DMS79 (cell line): ENCODE measurements at regions not wholly inside any gene's neighbourhood (a gene's known extent, or its start where the extent isn't known, plus 50 kb on each side); places are given as distances from the start of the nearest gene placed in this dataset.

Source experiments
- DNase-seq: peaks from one replicate; lab custom pipeline; 2025; lab: John Stamatoyannopoulos, UW

DNA sequence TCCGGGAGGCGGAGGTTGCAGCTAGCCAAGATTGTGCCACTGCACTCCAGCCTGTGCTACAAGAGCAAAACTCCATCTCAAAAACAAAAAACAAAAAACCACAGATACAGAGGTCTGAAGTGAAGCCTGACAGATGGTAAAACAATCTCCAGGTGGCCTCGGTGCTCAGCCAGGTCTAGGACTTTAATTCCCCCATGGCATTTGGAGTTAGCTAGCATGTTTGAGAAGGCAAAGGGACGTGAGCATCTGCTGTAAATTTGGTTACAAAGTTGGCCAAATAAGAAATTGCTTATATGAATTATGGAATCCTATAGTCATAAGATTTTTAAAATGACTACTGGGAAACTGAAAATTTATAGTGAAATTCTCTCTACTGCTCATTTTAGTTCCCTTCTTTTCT is 98.3 kb upstream of the FMN2 start:
- no peak for DNase-seq

DNA sequence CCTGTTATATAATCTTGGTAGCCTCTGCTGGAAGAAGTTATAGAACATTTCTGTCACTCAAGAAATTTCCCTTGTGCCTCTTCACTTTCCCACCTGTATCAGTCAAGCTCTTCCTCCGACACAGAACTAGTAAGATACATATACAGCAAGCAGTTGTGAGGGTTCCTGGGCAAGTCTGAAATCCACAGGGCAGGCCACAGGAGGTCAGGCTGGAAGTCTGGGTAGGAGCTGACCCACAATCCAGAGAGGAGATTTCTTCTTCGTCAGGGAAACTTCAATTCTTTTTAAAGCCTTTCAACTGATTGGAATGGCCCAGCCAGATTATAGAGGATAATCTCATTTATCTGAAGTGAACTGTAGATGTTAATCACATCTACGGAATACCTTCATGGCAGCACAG is 96.4 kb upstream of the FMN2 start:
- DNase-seq: no peak

DNA sequence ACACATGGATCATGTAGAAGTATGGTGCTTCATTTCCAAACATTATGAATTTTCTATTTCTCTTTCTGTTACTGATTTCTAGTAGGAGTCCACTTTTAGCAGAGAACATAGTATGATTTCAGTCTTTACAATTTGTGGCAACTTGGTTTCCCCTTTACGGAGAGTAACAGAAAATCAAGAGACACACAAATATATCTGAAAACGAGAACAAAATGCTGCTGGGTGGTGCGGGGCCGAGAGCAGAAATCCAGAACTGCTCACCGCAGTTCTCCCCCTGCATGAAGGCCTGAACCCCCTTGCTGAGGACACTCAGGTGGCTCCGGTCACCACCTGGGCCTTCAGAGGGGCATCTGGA is 94.5 kb upstream of the FMN2 start:
- DNase-seq: no peak

DNA sequence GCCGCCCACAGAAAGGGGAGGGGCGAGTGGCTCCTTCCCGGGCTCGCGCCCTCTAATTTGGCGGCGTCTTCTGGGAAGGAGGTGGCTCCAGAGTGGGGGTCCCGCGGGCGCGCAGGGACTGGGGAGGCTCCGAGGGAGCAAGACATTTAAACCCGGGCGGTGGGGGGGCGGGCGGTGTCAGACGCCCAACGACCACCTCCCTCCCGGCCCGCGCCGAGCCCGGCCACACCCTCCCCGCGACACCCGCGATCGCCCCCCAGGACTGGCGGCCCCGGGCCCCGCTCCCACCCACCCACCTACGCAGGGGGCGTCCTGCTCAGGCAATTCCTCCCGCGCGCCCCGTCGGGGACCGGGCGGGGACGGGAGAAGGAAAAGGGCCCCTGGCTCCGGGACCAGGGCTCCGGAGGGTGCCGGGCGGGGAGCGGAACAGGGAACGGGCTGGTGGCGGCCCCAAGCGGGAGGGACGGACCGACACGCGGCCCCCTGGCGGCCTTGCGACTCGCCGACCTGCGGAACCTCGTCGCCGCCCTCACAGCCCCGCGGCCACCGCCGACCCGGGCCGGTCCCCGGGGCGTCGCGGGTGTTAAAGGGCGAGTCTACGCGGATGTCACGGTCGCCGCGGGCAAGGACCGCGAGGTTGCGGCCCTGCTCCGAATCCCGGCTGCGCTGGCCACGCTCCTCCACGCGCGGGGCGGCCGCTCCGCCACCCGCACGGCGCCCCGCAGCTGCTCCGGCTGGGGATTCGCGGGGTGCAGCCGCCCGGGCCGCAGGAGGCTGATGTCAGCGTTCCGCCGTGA is 94.0 kb upstream of the FMN2 start:
- no peak for DNase-seq

DNA sequence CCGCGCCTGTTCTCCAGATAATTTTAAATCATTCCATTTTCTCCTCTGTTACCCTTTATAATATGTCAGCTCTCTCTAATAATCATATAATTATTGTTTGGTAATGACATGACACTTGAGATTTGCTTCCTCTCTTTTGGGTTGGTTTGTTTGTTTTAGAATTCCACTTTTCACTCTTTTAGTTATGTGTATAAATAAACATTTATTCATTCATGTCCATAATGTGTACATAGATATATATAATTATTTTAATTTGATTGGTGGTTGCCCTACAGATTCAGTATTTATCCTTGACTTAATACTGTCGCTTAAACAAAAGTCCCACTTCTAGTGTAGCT is 93.4 kb upstream of the FMN2 start:
- no peak for DNase-seq

DNA sequence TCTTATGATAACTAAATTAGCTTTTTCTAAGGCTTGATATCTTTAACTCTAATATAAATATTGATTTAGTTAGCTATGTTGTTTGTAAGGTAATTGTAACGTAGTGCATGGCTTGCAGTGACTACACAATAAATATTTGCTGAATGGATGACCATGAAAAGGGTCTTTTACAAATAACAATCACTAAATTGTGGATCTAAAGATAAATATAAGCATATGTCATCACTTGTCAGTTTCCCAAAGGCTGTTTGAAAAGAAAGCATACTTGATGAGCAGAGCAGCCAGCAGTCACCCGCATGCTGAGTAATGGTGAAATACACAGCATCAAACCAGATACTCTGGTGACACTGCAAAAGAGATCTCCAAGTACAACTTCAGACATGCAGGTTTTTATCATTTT is 92.5 kb upstream of the FMN2 start:
- no peak for DNase-seq

DNA sequence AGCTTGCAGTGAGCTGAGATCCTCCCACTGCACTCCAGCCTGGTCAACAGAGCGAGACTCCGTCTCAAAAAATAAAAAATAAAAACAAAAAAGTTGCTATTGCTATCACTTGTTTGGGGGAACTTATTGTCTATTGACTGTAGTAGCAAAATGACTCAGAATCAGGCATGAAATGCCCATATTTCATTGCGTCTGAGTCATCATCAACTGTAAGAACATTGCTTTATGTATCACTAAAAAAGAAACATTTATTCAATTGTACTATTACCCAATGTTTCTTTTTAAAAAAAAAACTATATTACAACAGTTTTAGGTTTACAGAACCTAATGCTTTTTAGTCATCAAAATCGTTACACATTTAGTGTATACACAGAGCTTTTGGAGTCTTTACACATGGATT is 91.0 kb upstream of the FMN2 start:
- DNase-seq: no peak

DNA sequence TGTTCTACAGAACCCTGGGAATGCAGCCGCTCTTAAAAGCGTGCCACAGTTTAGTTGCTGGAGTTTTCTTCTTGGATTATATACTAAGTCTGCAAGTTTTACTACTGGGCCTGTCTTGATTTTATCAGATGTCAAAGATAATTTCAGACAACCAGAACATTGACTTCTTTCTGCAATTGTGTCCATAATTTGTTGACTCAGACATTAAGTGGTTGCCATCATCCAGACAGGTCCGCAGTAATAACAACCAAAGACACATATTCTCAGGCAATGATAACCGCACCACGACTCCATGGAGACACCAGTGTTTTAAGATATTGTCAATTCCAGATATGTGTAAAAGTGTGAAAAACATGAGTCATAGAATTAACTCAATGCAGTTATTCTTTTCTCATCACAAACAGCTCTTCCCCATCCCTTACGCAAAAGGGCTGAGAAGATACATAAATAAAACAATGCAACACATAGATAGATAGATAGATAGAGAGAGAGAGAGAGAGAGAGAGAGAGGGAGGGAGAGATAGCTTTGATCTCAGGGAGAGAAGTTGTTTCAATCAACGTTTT is 90.4 kb upstream of the FMN2 start:
- DNase-seq: no peak

DNA sequence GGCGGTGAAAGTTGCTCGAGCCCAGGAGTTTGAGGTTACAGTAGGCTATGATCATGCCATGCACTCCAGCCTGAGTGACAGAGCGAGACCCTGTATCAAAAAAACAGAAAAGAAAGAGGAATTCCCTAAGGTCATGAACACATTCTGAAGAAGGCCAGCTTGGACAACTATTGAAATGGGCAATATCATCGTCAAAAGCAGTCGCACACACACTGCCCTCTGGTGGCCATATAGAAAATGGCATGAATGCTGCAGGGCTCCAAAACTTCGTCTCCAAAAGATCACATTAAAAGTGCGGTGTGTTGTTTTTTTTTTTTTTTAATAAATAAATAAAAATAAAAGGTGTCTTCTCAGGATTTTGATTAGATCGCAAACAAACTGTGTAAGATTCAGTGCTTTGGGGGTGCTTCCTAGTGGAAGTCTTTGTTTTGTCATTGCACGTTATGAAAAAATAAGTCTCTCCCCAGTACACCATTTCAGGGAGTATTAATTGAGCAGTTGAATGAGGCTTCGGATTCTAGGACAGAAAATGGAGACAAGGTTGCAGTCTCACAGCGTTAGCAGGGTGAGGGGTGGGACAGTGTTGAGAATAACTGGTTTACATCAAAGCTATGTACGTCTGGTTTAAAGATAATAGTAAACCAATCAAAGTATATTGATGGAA is 87.5 kb upstream of the FMN2 start:
- DNase-seq: no peak

DNA sequence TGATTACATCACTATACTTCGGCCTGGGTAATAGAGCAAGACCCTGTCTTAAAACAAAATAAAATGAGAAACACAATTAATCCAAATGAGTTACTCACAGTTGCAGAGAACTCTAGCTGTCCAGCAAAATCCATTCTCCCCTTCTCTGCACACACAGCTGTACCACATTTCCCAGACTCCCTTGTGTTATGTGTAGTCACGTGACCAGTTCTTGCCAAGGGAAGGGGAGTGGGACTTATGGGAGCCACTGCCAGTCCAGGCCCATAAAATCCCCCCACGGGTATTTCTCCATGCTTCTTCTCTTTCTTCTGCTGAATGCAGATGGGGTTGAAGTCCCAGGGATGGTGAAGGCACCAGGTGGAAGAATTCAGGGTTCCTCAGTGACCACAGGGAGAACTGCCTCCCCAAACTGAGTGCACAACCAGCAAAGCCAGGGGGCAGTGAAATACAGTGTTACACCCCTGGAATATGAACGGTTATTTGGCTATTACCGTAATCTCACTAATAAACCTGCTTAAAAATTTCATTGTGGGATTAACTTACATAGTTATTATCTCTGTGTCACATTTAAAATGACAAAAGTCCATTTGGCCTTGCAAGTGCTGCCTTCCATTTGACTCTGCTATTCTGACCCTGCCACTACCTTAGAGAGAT is 85.6 kb upstream of the FMN2 start:
- DNase-seq: no peak

DNA sequence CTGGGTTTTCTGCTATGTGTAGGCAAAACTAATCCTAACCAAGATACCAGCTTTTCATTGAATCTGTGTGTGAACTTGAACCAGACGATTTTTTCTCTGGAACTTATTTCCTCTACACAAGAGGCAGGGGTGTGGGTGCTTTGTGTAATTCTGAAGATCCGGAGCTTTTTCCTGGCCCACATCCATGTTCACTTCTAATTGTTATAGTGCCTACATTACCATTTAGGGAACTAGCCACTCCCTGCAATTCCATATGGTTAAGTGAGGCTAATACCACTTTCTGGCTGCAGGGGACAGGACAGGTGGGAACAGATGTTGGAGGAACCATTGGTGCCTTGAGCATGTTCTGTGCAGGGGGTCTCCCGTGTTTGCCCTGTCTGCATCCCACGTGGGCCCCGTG is 83.4 kb upstream of the FMN2 start:
- DNase-seq: no peak

DNA sequence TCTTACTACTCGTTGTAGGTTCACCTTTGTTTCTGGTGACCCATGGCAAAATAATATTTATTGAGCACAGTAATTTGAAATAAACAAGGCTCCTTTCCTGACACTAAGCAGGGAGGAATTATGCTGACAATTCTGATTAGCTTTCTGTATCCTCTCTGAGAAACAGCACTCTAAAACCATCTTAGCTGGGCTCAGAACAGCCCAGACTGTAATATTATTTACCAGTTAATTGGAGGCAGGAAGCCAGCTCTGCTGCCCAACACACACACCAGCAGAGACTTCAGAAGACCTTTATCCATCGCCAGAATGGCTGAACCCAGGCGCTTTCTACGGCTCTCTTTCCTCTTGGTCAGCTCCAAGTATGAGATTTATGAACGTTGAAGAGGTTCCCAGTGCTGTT is 77.6 kb upstream of the FMN2 start:
- no peak for DNase-seq

DNA sequence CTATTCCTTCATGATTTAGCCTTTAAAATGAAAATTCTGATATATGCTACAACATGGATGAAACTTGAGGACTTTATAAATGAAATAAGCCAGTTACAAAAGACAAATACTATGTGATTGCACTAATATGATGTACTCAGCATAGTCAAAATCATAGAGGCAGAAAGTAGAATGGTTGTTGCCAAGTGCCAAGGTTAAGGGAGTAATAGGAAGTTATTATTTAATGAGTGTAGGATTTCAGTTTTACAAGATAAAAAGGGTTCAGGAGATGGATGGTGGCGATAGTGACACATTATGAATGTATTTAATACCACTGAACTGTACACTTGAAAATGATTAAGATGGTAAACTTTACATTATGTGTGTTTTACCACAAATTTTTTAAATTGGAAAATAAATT is 73.1 kb upstream of the FMN2 start:
- DNase-seq: no peak

DNA sequence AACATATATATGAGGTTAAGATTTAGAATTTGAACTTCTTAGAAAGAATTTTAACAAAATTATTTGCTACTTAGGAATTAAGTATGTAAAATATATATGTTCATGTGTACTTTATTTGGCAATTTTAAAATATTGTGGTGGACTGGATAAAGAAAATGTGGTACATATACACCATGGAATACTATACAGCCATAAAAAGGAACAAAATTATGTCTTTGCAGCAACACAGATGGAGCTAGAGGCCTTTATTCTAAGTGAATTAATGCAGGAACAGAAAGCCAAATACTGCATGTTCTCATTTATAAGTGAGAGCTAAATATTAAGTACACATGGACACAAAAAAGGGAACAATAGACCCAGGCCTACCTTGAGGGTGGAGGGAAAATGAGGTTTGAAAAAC is 72.2 kb upstream of the FMN2 start:
- no peak for DNase-seq

DNA sequence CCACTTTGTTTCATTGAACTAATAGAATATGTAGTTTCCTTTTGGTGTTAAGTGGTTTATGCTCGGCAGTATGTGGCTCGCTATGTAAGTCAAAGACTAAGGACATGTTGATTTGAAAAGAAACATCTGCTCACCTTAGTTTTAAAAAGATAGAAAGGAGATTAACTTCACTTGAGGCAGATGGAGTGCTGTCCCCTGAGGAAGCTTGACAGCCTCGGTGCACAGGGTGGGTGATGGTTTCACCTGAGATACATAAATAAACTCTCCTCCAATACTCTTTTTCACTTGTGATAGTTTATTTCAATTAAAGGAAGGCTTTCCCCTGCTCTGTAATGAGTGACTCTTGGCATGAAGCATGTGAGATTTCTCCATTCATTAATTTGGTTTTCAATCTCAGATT is 70.8 kb upstream of the FMN2 start:
- DNase-seq: no peak

DNA sequence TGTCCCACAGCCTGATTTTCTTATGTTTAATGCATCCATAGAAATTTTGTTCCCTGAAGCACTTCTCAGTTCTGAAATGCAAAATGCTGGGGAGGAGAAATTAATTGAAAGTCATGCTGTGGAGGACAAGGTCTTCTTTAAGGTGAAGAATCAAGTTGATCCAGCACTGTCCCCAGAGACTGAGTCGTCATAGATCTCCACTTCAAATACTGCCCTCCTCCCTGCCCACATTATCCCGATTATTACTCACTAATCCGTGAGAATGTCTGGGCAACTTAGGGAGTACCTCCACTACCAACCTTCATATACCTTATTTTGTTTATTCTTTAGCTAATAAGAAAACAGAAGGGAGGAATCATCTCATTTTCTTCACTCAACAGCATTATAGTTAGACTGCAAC is 70.0 kb upstream of the FMN2 start:
- DNase-seq: no peak

DNA sequence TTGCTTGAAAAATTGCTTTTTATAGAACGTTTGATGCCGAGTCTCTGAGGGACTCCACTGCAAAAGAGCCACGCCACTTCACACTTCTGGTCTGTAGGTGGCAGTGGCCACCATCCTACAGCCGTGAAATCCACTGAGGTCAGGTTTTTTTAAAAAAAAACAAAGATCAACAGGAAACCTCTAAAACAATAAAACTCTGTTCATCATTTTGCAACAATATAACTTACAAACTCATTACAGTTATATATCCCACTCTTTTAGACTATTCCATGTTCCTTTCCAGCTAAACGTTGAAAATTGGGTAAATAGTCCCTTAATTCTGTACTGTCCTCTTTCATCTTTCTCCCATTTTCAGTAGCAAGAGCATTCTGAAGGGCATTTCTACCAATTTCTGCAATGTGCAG is 64.6 kb upstream of the FMN2 start:
- no peak for DNase-seq

DNA sequence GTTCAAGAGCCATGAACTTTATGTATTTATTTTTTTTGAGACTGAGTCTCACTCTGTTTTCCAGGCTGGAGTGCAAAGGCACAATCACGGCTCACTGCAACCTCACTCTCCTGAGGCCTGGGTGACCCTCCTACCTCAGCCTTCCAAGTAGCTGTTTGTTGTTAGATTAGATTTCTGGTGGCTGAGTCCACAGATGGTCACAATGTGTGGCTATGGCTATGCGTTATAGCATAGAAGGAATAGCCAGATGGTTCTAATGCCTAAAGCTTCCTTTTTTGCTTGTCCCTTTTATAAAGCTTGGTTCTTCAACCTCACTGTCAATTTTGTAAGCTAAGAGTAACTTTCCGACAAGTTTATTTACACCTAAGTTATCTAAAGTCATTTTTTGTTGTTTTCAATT is 62.3 kb upstream of the FMN2 start:
- no peak for DNase-seq

DNA sequence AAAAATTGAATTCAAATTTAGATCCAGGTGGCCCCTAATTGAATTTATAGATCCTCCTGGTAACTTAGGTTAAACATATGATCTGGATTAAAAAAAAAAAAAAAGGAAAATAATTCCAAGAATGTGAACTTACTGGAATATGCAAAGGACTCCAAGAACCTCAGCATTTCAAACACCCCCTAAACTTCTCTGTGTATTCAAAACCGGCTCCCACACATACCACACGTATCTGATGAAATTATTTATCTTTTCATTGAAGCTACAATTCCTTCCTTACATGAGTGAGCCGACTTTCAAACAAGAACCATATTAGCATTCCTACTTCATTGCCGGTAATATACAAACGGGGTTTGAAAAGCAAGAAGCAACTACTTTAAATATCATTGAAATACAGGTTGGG is 61.4 kb upstream of the FMN2 start:
- no peak for DNase-seq

DNA sequence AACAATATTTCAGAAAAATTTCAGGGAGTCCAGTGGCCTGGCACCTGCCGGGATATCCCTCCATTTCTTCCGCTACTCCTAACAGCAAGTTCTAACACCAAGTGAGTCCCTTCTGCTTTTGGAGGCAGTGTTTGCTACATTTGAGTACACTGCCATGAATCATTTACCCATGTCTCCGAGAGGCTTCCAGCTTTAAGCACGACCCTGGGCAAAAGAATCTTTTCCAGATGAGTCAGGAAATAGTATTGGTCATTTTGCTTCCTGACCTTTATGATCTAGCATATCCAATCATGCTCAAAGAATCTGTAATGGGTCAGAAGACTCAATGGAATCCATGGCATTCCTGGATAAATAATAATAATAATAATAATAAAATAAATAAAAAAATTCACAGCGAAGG is 60.7 kb upstream of the FMN2 start:
- DNase-seq: no peak

DNA sequence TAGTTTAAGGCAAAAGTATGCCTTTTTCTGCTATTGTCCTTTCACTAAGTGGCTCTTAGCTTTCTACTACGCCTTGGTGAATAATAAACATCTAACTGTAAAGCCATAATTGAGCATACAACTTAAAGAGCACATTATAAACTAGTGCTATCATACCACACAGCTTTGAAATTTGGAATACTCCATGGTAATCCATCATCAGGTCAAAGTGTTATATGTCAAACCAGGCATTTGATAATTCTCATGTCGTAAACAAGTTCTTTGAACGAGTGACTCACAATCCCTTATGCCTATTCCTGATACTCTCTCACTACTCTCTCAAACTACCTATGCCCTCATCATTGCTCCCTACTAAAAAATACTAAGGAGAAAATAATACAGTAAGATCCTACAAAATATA is 60.3 kb upstream of the FMN2 start:
- no peak for DNase-seq

DNA sequence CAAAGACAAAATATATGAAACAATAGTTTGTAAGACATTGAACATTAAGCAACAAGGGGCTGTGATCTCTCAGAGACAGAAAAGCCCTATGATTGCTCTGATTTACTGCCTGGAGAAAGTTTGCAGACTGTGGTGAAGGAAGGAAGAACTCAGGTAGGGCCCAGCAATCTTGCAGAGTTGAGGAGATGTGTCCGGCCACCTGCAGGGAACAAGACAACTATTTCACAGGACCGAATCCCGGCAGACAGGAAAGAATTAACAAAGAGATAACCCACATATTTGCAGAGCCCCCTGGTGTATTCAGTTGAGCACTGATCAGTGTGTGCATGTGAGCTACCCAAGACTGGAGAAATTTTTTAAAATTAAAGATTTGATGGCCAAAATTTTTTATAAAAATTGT is 58.3 kb upstream of the FMN2 start:
- DNase-seq: no peak

DNA sequence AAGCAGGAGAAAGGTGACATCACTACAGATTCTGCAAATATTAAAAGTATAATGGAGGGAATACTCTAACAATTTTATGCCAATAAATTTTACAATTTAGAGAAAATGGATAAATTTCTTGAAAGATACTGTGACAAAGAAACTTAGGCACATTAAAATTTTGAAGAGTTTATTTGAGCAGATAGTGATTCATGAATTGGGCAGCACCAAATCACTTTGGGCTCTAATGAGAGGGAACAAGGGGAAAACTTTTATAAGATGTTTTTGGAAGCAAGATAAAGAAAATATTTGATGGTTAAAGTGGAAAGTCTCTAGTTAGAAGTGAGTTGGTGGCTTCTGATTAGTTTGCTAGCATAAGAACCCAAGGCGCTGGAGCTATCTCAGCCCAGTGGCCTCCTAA is 55.2 kb upstream of the FMN2 start:
- no peak for DNase-seq
